Progenitor cell of endocrine pancreas (in vitro differentiated cells): ENCODE measurements at regions not wholly inside any gene's neighbourhood (a gene's known extent, or its start where the extent isn't known, plus 50 kb on each side); places are given as distances from the start of the nearest gene placed in this dataset.

Experiments used
- DNase-seq: peaks from one replicate; pipeline ENCODE4 v3.0.0; 2021; ENCODE audit warnings: low spot score; ENCODE audit not compliant: unreplicated experiment
- H3K27ac Mint-ChIP-seq: 2 replicates; pipeline ENCODE4 v1.8.0; 2021; ENCODE audit warnings: mild to moderate bottlenecking, moderate library complexity, mixed read lengths
- H3K27me3 Mint-ChIP-seq: 2 replicates; pipeline ENCODE4 v1.8.0; 2021; ENCODE audit warnings: mixed read lengths
- H3K36me3 Mint-ChIP-seq: 2 replicates; pipeline ENCODE4 v1.8.0; 2022; ENCODE audit warnings: mixed read lengths; ENCODE audit not compliant: insufficient read depth
- H3K4me1 Mint-ChIP-seq: 2 replicates; pipeline ENCODE4 v1.8.0; 2021; ENCODE audit warnings: low read depth, mixed read lengths
- H3K4me3 Mint-ChIP-seq: 2 replicates; pipeline ENCODE4 v1.8.0; 2021; ENCODE audit warnings: low read depth, mild to moderate bottlenecking, moderate library complexity, mixed read lengths
- H3K9me3 Mint-ChIP-seq: 2 replicates; pipeline ENCODE4 v1.8.0; 2021; ENCODE audit warnings: low read depth, mixed read lengths
- CTCF ChIP-seq: fragments of 200-600 bp; sonication (generic); IDR thresholded peaks from one replicate; pipeline ENCODE4 v1.5.0; 2021; ENCODE audit warnings: antibody characterized with exemption, mild to moderate bottlenecking; ENCODE audit not compliant: unreplicated experiment

GRCh38 chr14:65945327-65945726, 532.8 kb downstream of the FUT8 start:
- H3K4me3 Mint-ChIP-seq = no peak overlapping the region
- no peak for DNase-seq
- TF ChIP-seq CTCF = no peak

GRCh38 chr14:65946494-65946893, 534.0 kb downstream of the FUT8 start:
- H3K9me3 Mint-ChIP-seq = no peaks in the 10 kb centered on the region
- no peak overlapping the region for H3K27ac Mint-ChIP-seq
- peaks cover 22% of the 10 kb centered on the region for H3K27me3 Mint-ChIP-seq
- H3K4me3 Mint-ChIP-seq = no peak overlapping the region
- no peak for TF ChIP-seq CTCF
- H3K4me1 Mint-ChIP-seq = peaks cover 9% of the 10 kb centered on the region
- no peak for DNase-seq
- H3K36me3 Mint-ChIP-seq = no peaks in the 10 kb centered on the region

More at GRCh38 chr14:65945327-65945726, 532.8 kb downstream of the FUT8 start:
- Mint-ChIP-seq H3K27ac (no peak overlapping the region), H3K4me1 (peaks cover 15% of the 10 kb centered on the region), H3K27me3 (peaks cover 17% of the 10 kb centered on the region), H3K9me3 (no peaks in the 10 kb centered on the region), H3K36me3 (no peaks in the 10 kb centered on the region)

DNA sequence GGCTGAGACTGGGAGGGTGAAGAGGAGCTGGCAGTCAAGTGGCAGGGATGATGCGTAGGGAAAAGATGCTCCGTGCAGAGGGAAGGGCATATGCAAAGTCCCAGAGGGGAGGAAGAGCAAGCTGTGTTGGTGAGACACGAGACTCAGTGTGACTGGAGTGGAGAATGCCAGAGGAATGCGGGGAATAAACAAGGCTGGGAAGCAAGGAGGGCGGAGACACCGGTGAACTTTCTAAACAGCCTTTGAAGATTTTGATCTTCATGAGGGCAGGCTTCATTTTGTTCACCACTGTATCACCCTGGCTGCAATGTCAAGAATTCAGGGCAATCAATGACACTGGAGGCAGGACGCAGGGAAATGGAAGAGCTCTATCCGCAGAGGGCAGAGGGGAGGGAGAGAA, 535.8 kb downstream of the FUT8 start:
- no peak overlapping the region for H3K4me3 Mint-ChIP-seq
- no peaks in the 10 kb centered on the region for H3K9me3 Mint-ChIP-seq
- H3K4me1 Mint-ChIP-seq = peaks cover 5% of the 10 kb centered on the region
- peaks cover 22% of the 10 kb centered on the region for H3K27me3 Mint-ChIP-seq
- H3K36me3 Mint-ChIP-seq = no peaks in the 10 kb centered on the region
- H3K27ac Mint-ChIP-seq = no peak overlapping the region
- DNase-seq = no peak
- TF ChIP-seq CTCF = no peak

DNA sequence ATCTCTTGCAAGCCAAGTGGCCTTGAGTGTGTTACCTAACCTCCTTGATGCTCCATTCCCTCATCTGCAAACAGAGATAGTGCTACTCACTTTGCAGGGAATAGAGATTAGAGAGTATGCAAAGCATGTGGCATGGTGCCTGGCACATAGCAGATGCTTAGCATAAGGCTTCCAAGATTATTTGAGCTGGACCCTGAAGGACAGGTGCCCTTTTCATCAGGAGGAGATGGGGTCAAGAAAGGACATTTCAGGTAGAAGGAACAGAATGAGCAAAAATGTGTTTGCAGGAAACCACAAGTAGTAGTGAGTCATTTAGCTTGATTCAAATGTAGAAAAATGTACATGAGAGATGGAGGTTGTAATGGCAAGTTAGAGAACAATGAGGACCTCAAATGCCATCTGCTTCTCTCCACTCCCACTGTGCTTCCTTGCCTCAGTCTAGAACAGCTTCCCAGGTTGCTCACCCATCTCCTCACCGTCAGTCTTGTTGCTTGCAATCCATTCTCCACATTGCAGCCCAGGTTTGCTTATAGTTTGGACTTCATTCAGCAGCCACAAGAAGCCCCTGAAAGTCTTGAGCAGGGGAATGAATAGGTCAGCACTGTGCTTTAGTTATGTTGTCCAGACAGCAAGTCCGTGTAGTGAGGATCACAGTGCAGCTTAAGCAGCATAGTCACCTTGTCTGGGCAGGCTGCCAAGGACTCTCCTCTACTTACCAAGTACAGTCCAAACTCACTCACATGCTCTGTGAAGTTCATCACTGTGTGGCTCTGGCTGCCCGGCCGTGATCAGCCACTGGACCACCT, 536.3 kb upstream of the CCDC196 start:
- H3K36me3 Mint-ChIP-seq = no peaks in the 10 kb centered on the region
- DNase-seq = no peak
- no peaks in the 10 kb centered on the region for H3K9me3 Mint-ChIP-seq
- H3K4me3 Mint-ChIP-seq = no peak overlapping the region
- H3K4me1 Mint-ChIP-seq = peaks cover 5% of the 10 kb centered on the region
- peaks cover 22% of the 10 kb centered on the region for H3K27me3 Mint-ChIP-seq
- TF ChIP-seq CTCF = no peak
- no peak overlapping the region for H3K27ac Mint-ChIP-seq

GRCh38 chr14:65954942-65955341, 531.2 kb upstream of the CCDC196 start:
- H3K36me3 Mint-ChIP-seq = no peaks in the 10 kb centered on the region

More at GRCh38 chr14:65954942-65955341, 531.2 kb upstream of the CCDC196 start:
- Mint-ChIP-seq H3K9me3 (no peaks in the 10 kb centered on the region), H3K27me3 (peaks cover 9% of the 10 kb centered on the region), H3K27ac (no peak overlapping the region), H3K4me1 (no peaks in the 10 kb centered on the region), H3K4me3 (no peak overlapping the region)
- no peak for TF ChIP-seq CTCF
- DNase-seq = no peak
